K562 (cell line): ENCODE measurements at regions not wholly inside any gene's neighbourhood (a gene's known extent, or its start where the extent isn't known, plus 50 kb on each side); places are given as distances from the start of the nearest gene placed in this dataset.

Experiments used
- ATAC-seq: fragments of 200-7000 bp; cut with Tn5 transposase; 3 replicates; pipeline ENCODE4 v1.9.1; 2020; ENCODE audit warnings: moderate library complexity
- BruUV-seq: library from RNA; stranded (reverse); fragments of 400-500 nt; replicated peaks from 2 replicates; lab custom pipeline; 2021; lab: Mats Ljungman, UMichigan
- CTCF ChIA-PET: fragments of 300-600 bp; formaldehyde crosslinking; extraction: SDS; loops from one replicate; lab custom pipeline; 2021; ENCODE audit warnings: low intra/inter-chr PET ratio; lab: Yijun Ruan, JAX
- POLR2A ChIA-PET: fragments of 300-600, 350-650 bp; sonication (Branson Sonifier 250); formaldehyde crosslinking; extraction: SDS; loops from one replicate; lab custom pipeline; 2021; ENCODE audit warnings: antibody characterized with exemption, inconsistent platforms; lab: Yijun Ruan, JAX
- DNase-seq, 4 experiments: peaks; one replicate each; pipeline versions ENCODE4 v3.0.0 to v3.0.0-alpha.2; 2011 to 2018; ENCODE audit warnings: low spot score in 3 of 4, mixed read lengths in 3 of 4; ENCODE audit errors: extremely low read depth in 1 of 4
- FAIRE-seq: peaks from 2 replicates; lab custom pipeline; 2011; peaks lifted over from hg19 to GRCh38; lab: Jason Lieb, UNC
- H2AFZ ChIP-seq: 2 replicates; pipeline ENCODE4 v1.6.0; 2011; ENCODE audit warnings: low read depth, low read length, control low read depth, inconsistent platforms
- H3K27ac ChIP-seq: fragments of 200-600 bp; 3 replicates; pipeline ENCODE4 v1.8.0; 2011; ENCODE audit warnings: low read depth, mild to moderate bottlenecking, control low read depth, inconsistent platforms, low read length, moderate library complexity, mixed read lengths; ENCODE audit errors: extremely low read depth
- H3K27me3 ChIP-seq, 2 experiments: fragments of 300-600 bp in 1 of 2; 2 replicates in 1 of 2; 3 replicates in 1 of 2; pipeline versions ENCODE4 v1.6.0 to v1.8.0; 2011; ENCODE audit warnings: inconsistent platforms in 2 of 2, low read length in 2 of 2, mild to moderate bottlenecking in 1 of 2, mixed read lengths in 1 of 2, moderate library complexity in 1 of 2; ENCODE audit not compliant: control insufficient read depth in 2 of 2, insufficient read depth in 2 of 2
- H3K36me3 ChIP-seq: fragments of 300-600 bp; 3 replicates; pipeline ENCODE4 v1.8.0; 2011; ENCODE audit warnings: mild to moderate bottlenecking, low read length, inconsistent platforms; ENCODE audit not compliant: control insufficient read depth, insufficient read depth
- H3K4me1 ChIP-seq, 2 experiments: fragments of 200-600 bp in 1 of 2; replicated peaks in 1 of 2; 2 replicates in 1 of 2; 3 replicates in 1 of 2; pipeline versions ENCODE4 v1.5.1 to v1.8.0; 2011; ENCODE audit warnings: inconsistent platforms in 2 of 2, low read length in 2 of 2, mild to moderate bottlenecking in 1 of 2, mixed read lengths in 1 of 2, moderate library complexity in 1 of 2; ENCODE audit not compliant: control insufficient read depth in 2 of 2, insufficient read depth in 2 of 2
- H3K4me2 ChIP-seq: 2 replicates; pipeline ENCODE4 v1.6.1; 2011; ENCODE audit warnings: low read length, control low read depth, inconsistent platforms, mixed read lengths; ENCODE audit not compliant: insufficient read depth
- H3K4me3 ChIP-seq: fragments of 200-600 bp; sonication (generic), shearing (Covaris generic); 2 replicates; pipeline ENCODE4 v1.5.1; 2016; ENCODE audit warnings: control low read depth, inconsistent platforms
- H3K79me2 ChIP-seq: fragments of 200-600 bp; 3 replicates; pipeline ENCODE4 v1.8.0; 2011; ENCODE audit warnings: low read length, inconsistent platforms; ENCODE audit not compliant: control insufficient read depth, insufficient read depth
- H3K9ac ChIP-seq, 2 experiments: 2 replicates each; pipeline versions ENCODE4 v1.6.0 to v1.6.1; 2011; ENCODE audit warnings: low read depth in 2 of 2, low read length in 2 of 2, control low read depth in 1 of 2, inconsistent platforms in 1 of 2, mild to moderate bottlenecking in 1 of 2, mixed read lengths in 1 of 2; ENCODE audit not compliant: insufficient read depth in 1 of 2
- H3K9me1 ChIP-seq: one replicate; pipeline ENCODE4 v1.6.0; 2011; ENCODE audit warnings: inconsistent platforms, mild to moderate bottlenecking, low read length, moderate library complexity; ENCODE audit not compliant: control insufficient read depth, insufficient read depth
- H3K9me3 ChIP-seq: replicated peaks from 2 replicates; pipeline ENCODE4 v1.5.1; 2011; ENCODE audit warnings: low read depth, low read length, inconsistent platforms; ENCODE audit not compliant: control insufficient read depth, insufficient read depth
- H4K20me1 ChIP-seq: replicated peaks from 2 replicates; pipeline ENCODE4 v1.6.1; 2011; ENCODE audit warnings: low read length, inconsistent platforms, mixed read lengths; ENCODE audit not compliant: control insufficient read depth, insufficient read depth
- COPS2 ChIP-seq: fragments of 450-650 bp; conservative IDR thresholded peaks from 2 replicates; pipeline ENCODE4 v1.6.1; 2016; ENCODE audit warnings: mild to moderate bottlenecking, moderate library complexity
- CREB1 ChIP-seq, 2 experiments: sonication (generic) in 1 of 2; formaldehyde crosslinking in 1 of 2; IDR thresholded peaks; 2 replicates each; pipeline versions ENCODE4 v1.6.1 to v1.8.0; 2012 to 2022; ENCODE audit warnings: inconsistent platforms in 1 of 2, mild to moderate bottlenecking in 1 of 2, missing genetic modification reagents in 1 of 2, moderate library complexity in 1 of 2
- IRF2 ChIP-seq: sonication (generic); formaldehyde crosslinking; IDR thresholded peaks from 2 replicates; pipeline ENCODE4 v1.8.1; 2022; ENCODE audit warnings: mild to moderate bottlenecking, missing genetic modification reagents
- NFYB ChIP-seq: IDR thresholded peaks from 2 replicates; pipeline ENCODE4 v1.6.1; 2011; ENCODE audit warnings: mild to moderate bottlenecking, moderate library complexity; ENCODE audit not compliant: insufficient read length; ENCODE audit errors: extremely low read depth
- PCBP2 ChIP-seq: fragments of 200-400 bp; formaldehyde crosslinking; IDR thresholded peaks from 2 replicates; pipeline ENCODE4 v1.6.1; 2018; ENCODE audit warnings: low read length, low read depth, mild to moderate bottlenecking, moderate library complexity; ENCODE audit not compliant: poor library complexity, severe bottlenecking
- TGIF2 ChIP-seq: sonication (generic); formaldehyde crosslinking; IDR thresholded peaks from 2 replicates; pipeline ENCODE4 v1.8.1; 2022; ENCODE audit warnings: mild to moderate bottlenecking, missing genetic modification reagents, moderate library complexity
- YBX1 ChIP-seq: fragments of 450-650 bp; IDR thresholded peaks from 2 replicates; pipeline ENCODE4 v1.7.1; 2016; ENCODE audit warnings: mild to moderate bottlenecking
- ZNF224 ChIP-seq: sonication (generic); formaldehyde crosslinking; IDR thresholded peaks from 2 replicates; pipeline ENCODE4 v1.8.0; 2022; ENCODE audit warnings: mild to moderate bottlenecking, missing genetic modification reagents
- WGBS: fragments of 100-300 bp; shearing (Covaris generic); methylation state at CpG from one replicate; pipeline ENCODE4 v1.1.6; 2016; ENCODE audit warnings: low coverage, mixed read lengths; ENCODE audit not compliant: insufficient coverage; ENCODE audit errors: missing lambda C conversion rate; 5-methylcytosine and 5-hydroxymethylcytosine counted together
- in situ Hi-C: fragments of 300-500 bp; cut with MboI; formaldehyde crosslinking; loops from 4 replicates; pipeline ENCODE4 v1.15.0; 2018; ENCODE audit warnings: inconsistent platforms, mixed read lengths
- intact Hi-C: fragments of 100-400 bp; cut with micrococcal nuclease; formaldehyde crosslinking; loops from 2 replicates; pipeline ENCODE4 v1.14.2; 2022
- TF ChIP-seq, protein P1 (sequence below), 2 experiments: fragments of 450-650 bp in 1 of 2; sonication (generic) in 1 of 2; formaldehyde crosslinking; conservative IDR thresholded peaks; 2 replicates each; pipeline versions ENCODE4 v1.4.0 to v1.8.1; 2020 to 2022; ENCODE audit warnings: mild to moderate bottlenecking in 1 of 2, missing genetic modification reagents in 1 of 2
- TF ChIP-seq, protein P2 (sequence below): sonication (generic); formaldehyde crosslinking; IDR thresholded peaks from 2 replicates; pipeline ENCODE4 v1.8.0; 2022; ENCODE audit warnings: mild to moderate bottlenecking, missing genetic modification reagents

DNA sequence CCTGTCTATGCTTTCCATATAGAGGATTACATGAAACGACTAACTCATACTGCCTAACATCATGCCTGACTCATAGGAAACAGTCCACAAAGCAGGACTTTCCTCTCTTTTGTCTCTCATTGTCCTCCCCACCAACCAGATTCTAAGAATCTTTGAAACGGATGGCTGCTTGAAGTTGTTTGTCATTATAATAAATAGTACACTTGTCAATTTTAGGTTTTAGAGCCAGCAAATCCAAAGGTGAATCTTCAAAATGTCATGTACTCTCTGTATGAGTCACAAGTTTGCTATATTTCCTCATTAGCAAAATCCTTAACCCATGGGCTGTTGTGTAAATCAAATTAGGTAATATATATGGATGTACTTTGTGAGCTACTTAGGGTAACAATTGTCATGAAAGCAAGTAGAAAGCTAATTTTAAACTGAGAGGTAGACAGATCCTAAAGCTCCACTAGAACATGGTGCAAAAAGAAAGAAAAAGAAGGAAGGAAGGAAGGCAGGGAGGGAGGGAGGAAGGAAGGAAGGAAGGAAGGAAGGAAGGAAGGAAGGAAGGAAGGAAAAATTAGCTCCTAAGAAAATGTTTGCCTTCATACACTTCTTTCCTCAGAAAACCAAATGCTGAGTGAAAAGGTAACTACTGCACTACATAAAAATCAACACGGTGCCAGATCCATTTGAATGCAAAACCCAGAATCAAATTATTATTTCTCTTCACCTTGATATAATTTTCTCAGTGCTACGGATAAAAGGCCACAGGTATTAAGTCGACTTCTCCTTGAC lies 129.5 kb upstream of the PRMT6 start:
- Histone ChIP-seq H3K79me2 (no peaks in the 10 kb centered on the region), H3K9me1 (no peaks in the 10 kb centered on the region), H4K20me1 (no peaks in the 10 kb centered on the region), H3K27ac (no peak overlapping the region), H3K27me3 (no peaks in the 10 kb centered on the region), H3K36me3 (no peaks in the 10 kb centered on the region), H3K4me2 (no peak overlapping the region), H3K9me3 (0 out of 2 replicates have a peak, but pooled peaks cover 3% of the 10 kb centered on the region), H3K9ac (no peak overlapping the region), H3K4me1 (no peaks in the 10 kb centered on the region), H2AFZ (no peak overlapping the region), H3K4me3 (no peak overlapping the region)
- no TSS peak for BruUV-seq
- CTCF ChIA-PET: no interaction called here
- ATAC-seq (no peak), FAIRE-seq (no peak), DNase-seq (no peak)
- TF ChIP-seq IRF2 (no peak), PCBP2 (peak; percentile 81), TGIF2 (CRISPR knock-in tag) (no peak), NFYB (no peak), CREB1 (IDR thresholded peaks at IDR 0.05) (no peak), CREB1 (CRISPR knock-in tag; IDR thresholded peaks at IDR 0.05) (no peak)
- intact Hi-C loops (no loop called here), in situ Hi-C loops (no loop called here)
- WGBS: 1% methylated on average over 5 of the region's 5 CpGs
- POLR2A ChIA-PET: no interaction called here

DNA sequence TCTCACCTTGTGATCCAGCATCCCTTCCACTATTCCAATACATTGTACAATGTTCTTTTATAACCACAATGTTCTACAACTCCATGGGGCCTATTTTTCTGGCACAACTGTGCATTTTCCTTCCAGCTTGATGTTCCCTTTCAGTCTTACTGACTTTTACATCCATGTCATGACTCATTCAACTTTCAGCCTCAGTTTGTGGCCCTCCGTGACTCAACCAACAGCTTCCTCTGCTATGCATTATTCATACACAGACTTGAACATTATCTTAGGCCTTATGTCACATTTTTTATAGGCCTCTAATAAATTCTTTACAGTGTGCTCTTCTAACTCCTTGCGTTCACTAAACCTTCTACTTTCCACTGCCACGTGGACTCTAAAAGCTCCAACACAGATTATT lies 119.4 kb upstream of the PRMT6 start:
- intact Hi-C loops (no loop called here), in situ Hi-C loops (no loop called here)
- no TSS peak for BruUV-seq
- no peaks in the 10 kb centered on the region; the same call in 1 of the 2 replicates for H3K9me3 ChIP-seq
- ATAC-seq (no peak), DNase-seq (no peak), FAIRE-seq (no peak)
- H3K79me2 ChIP-seq: no peaks in the 10 kb centered on the region
- WGBS: 0% methylated on average over 3 of the region's 3 CpGs
- H2AFZ ChIP-seq: no peak overlapping the region
- no peak overlapping the region for H3K4me2 ChIP-seq
- TF ChIP-seq YBX1: no peak
- TF ChIP-seq, protein P1, sequence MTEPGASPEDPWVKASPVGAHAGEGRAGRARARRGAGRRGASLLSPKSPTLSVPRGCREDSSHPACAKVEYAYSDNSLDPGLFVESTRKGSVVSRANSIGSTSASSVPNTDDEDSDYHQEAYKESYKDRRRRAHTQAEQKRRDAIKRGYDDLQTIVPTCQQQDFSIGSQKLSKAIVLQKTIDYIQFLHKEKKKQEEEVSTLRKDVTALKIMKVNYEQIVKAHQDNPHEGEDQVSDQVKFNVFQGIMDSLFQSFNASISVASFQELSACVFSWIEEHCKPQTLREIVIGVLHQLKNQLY (CRISPR knock-in tag; conservative IDR thresholded peaks at IDR 0.05): no peak
- TF ChIP-seq, protein P2, sequence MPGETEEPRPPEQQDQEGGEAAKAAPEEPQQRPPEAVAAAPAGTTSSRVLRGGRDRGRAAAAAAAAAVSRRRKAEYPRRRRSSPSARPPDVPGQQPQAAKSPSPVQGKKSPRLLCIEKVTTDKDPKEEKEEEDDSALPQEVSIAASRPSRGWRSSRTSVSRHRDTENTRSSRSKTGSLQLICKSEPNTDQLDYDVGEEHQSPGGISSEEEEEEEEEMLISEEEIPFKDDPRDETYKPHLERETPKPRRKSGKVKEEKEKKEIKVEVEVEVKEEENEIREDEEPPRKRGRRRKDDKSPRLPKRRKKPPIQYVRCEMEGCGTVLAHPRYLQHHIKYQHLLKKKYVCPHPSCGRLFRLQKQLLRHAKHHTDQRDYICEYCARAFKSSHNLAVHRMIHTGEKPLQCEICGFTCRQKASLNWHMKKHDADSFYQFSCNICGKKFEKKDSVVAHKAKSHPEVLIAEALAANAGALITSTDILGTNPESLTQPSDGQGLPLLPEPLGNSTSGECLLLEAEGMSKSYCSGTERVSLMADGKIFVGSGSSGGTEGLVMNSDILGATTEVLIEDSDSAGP (CRISPR knock-in tag): no peak
- TF ChIP-seq ZNF224 (CRISPR knock-in tag): no peak
- no peak for TF ChIP-seq COPS2
- ChIA-PET POLR2A (no interaction called here), CTCF (no interaction called here)
- H3K9ac ChIP-seq: no peak overlapping the region
- H3K4me3 ChIP-seq: no peak overlapping the region
- H3K27me3 ChIP-seq: no peaks in the 10 kb centered on the region
- H4K20me1 ChIP-seq: no peaks in the 10 kb centered on the region
- H3K4me1 ChIP-seq: no peaks in the 10 kb centered on the region
- H3K36me3 ChIP-seq: no peaks in the 10 kb centered on the region
- H3K9me1 ChIP-seq: no peaks in the 10 kb centered on the region
- no peak overlapping the region for H3K27ac ChIP-seq
